Glutamatergic neuron (in vitro differentiated cells): ENCODE measurements at regions not wholly inside any gene's neighbourhood (a gene's known extent, or its start where the extent isn't known, plus 50 kb on each side); places are given as distances from the start of the nearest gene placed in this dataset.

Experiments
- DNase-seq: peaks from one replicate; pipeline ENCODE4 v3.0.0; 2022
- H3K27ac Mint-ChIP-seq: one replicate; pipeline ENCODE4 v1.8.0; 2020; ENCODE audit warnings: mild to moderate bottlenecking, mixed read lengths, inconsistent platforms; ENCODE audit not compliant: unreplicated experiment
- H3K27me3 Mint-ChIP-seq: one replicate; pipeline ENCODE4 v1.8.0; 2020; ENCODE audit warnings: mild to moderate bottlenecking, moderate library complexity, mixed read lengths, inconsistent platforms; ENCODE audit not compliant: unreplicated experiment
- H3K36me3 Mint-ChIP-seq: one replicate; pipeline ENCODE4 v1.8.0; 2020; ENCODE audit warnings: mild to moderate bottlenecking, mixed read lengths, inconsistent platforms; ENCODE audit not compliant: unreplicated experiment
- H3K4me1 Mint-ChIP-seq: one replicate; pipeline ENCODE4 v1.8.0; 2020; ENCODE audit warnings: mild to moderate bottlenecking, low read depth, mixed read lengths, inconsistent platforms; ENCODE audit not compliant: unreplicated experiment
- H3K4me3 Mint-ChIP-seq: one replicate; pipeline ENCODE4 v1.8.0; 2020; ENCODE audit warnings: mild to moderate bottlenecking, mixed read lengths, inconsistent platforms; ENCODE audit not compliant: unreplicated experiment
- H3K9me3 Mint-ChIP-seq: one replicate; pipeline ENCODE4 v1.8.0; 2020; ENCODE audit warnings: mild to moderate bottlenecking, moderate library complexity, mixed read lengths, inconsistent platforms; ENCODE audit not compliant: unreplicated experiment
- CTCF ChIP-seq: fragments of 200-600 bp; sonication (generic); IDR thresholded peaks from one replicate; pipeline ENCODE4 v1.5.0; 2021; ENCODE audit not compliant: partially characterized antibody, unreplicated experiment

GRCh38 chr4:110424144-110424543, 51.8 kb upstream of the ENPEP start:
- H3K27ac Mint-ChIP-seq = no peak overlapping the region
- H3K27me3 Mint-ChIP-seq = no peaks in the 10 kb centered on the region
- peaks cover 5% of the 10 kb centered on the region for H3K4me1 Mint-ChIP-seq
- DNase-seq = no peak
- peaks cover 7% of the 10 kb centered on the region for H3K36me3 Mint-ChIP-seq
- no peak for TF ChIP-seq CTCF
- H3K9me3 Mint-ChIP-seq = peaks cover 3% of the 10 kb centered on the region
- no peak overlapping the region for H3K4me3 Mint-ChIP-seq

GRCh38 chr4:110418641-110419040, 57.3 kb upstream of the ENPEP start:
- Mint-ChIP-seq H3K4me1 (peaks cover under 1% of the 10 kb centered on the region), H3K36me3 (peaks cover 28% of the 10 kb centered on the region), H3K9me3 (peaks cover 11% of the 10 kb centered on the region), H3K27me3 (no peaks in the 10 kb centered on the region), H3K4me3 (no peak overlapping the region), H3K27ac (no peak overlapping the region)
- TF ChIP-seq CTCF = no peak
- no peak for DNase-seq

- Mint-ChIP-seq H3K27ac (no peak overlapping the region), H3K4me3 (no peak overlapping the region), H3K36me3 (peaks cover 28% of the 10 kb centered on the region), H3K9me3 (peaks cover 8% of the 10 kb centered on the region), H3K4me1 (no peaks in the 10 kb centered on the region), H3K27me3 (no peaks in the 10 kb centered on the region)
- DNase-seq = no peak
- no peak for TF ChIP-seq CTCF
These were observed 58.8 kb upstream of the ENPEP start for GRCh38 chr4:110417136-110417535.

- no peaks in the 10 kb centered on the region for H3K27me3 Mint-ChIP-seq
- peaks cover 2% of the 10 kb centered on the region for H3K4me1 Mint-ChIP-seq
- H3K4me3 Mint-ChIP-seq = no peak overlapping the region
- DNase-seq = no peak
- H3K36me3 Mint-ChIP-seq = peaks cover 24% of the 10 kb centered on the region
- no peak overlapping the region for H3K27ac Mint-ChIP-seq
- TF ChIP-seq CTCF = no peak
- peaks cover 8% of the 10 kb centered on the region for H3K9me3 Mint-ChIP-seq
These were observed 60.5 kb upstream of the ENPEP start for GRCh38 chr4:110415478-110415877.

GRCh38 chr4:110415041-110415440, 60.9 kb upstream of the ENPEP start:
- peaks cover 24% of the 10 kb centered on the region for H3K36me3 Mint-ChIP-seq
- TF ChIP-seq CTCF = no peak
- no peak overlapping the region for H3K4me3 Mint-ChIP-seq
- no peak for DNase-seq
- H3K27me3 Mint-ChIP-seq = no peaks in the 10 kb centered on the region
- H3K27ac Mint-ChIP-seq = no peak overlapping the region
- peaks cover 8% of the 10 kb centered on the region for H3K9me3 Mint-ChIP-seq
- H3K4me1 Mint-ChIP-seq = peaks cover 2% of the 10 kb centered on the region
